Urinary bladder (tissue), 3 donors: ENCODE measurements at regions not wholly inside any gene's neighbourhood (a gene's known extent, or its start where the extent isn't known, plus 50 kb on each side); places are given as distances from the start of the nearest gene placed in this dataset.
"Not testable (repeated sequence)": the region's sequence is repeated elsewhere in the genome, so short reads cannot be mapped to it uniquely, and the experiment has no call there.

Experiments
- DNase-seq: peaks from one replicate; pipeline ENCODE4 v3.0.0-alpha.2; 2015; ENCODE audit errors: extremely low spot score
- H3K27ac ChIP-seq: one replicate; pipeline ENCODE4 v1.5.1; 2013; ENCODE audit warnings: low read depth, mild to moderate bottlenecking, moderate library complexity
- H3K36me3 ChIP-seq: one replicate; pipeline ENCODE4 v1.6.1; 2013; ENCODE audit warnings: mild to moderate bottlenecking, moderate library complexity; ENCODE audit not compliant: insufficient read depth
- H3K4me1 ChIP-seq: one replicate; pipeline ENCODE4 v1.6.1; 2013; ENCODE audit warnings: mild to moderate bottlenecking, moderate library complexity; ENCODE audit not compliant: insufficient read depth
- H3K4me3 ChIP-seq: one replicate; pipeline ENCODE4 v1.5.1; 2013; ENCODE audit warnings: low read depth, low read length
- WGBS: extraction: QIAGEN DNeasy Blood & Tissue Kit; methylation state at CpG from one replicate; pipeline ENCODE4 v1.1.7; 2013; 5-methylcytosine and 5-hydroxymethylcytosine counted together
- donor health status: healthy with polysubstance abuse.
- donor health status: healthy.

DNA sequence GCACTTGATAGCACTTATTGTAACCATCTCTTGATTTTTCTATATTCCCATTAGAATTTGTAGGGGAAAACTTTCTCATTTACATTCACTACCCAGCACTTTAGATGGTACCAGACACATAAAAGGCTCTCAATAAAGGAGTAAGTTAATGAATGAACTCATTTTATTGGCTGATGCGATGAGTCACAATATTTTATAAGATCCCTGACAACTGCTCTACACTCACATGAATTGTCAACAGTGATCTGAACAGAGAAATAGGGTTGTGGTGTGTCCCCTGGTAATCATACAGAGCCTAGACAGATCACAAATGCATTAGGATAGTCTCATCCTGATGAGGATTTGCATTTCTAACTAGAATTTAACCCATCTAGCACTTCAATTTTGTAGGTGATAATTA lies 567.6 kb upstream of the ARPP21 start:
- Histone ChIP-seq H3K27ac (no peak overlapping the region), H3K4me1 (no peaks in the 10 kb centered on the region), H3K36me3 (no peaks in the 10 kb centered on the region), H3K4me3 (no peak overlapping the region)
- WGBS = 66% methylated on average over 1 of the region's 1 CpG
- DNase-seq = no peak

DNA sequence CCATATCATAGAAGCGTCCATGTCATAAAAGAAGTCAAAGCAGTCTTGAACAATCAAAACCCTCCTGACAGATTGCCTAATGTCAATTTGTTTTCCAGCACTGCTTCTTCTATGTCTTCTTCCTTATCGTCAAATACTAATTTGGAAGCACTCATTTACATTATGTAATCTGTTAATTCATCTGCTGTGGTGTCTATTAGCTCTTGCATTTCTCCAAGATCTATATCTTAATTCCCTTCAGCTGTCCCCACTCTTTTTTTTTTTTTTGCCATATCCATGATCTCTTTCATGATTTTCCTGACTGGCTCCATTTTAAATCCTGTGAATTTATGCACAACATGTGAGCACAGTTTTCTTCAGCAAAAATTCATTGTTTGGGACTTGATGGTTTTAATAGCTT lies 560.5 kb upstream of the ARPP21 start:
- H3K36me3 ChIP-seq = no peaks in the 10 kb centered on the region
- H3K4me1 ChIP-seq = no peaks in the 10 kb centered on the region
- H3K27ac ChIP-seq = no peak overlapping the region
- H3K4me3 ChIP-seq = no peak overlapping the region
- no peak for DNase-seq
- 73% methylated on average over 2 of the region's 2 CpGs for WGBS

DNA sequence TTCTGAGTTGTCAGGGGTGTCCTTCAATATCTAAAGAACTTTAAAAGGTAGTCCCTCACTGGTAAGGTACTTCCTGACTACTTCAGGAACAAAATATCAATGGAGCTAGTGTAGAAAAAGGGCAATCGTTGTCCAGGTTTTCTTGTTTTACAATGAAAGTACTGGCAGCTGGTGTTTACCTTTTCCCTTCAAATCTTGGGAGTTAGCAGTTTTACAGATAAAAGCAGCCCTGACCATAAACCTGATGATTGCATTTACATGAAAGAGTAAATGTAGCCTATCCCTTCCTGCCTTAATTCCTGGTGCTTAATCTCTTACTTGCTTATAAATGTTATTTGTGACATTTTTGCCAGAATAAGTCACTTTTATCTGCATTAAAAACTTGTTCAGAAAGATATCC lies 559.9 kb upstream of the ARPP21 start:
- 15% methylated on average over 1 of the region's 1 CpG for WGBS
- H3K4me3 ChIP-seq = no peak overlapping the region
- no peaks in the 10 kb centered on the region for H3K4me1 ChIP-seq
- no peak for DNase-seq
- H3K36me3 ChIP-seq = no peaks in the 10 kb centered on the region
- H3K27ac ChIP-seq = no peak overlapping the region

DNA sequence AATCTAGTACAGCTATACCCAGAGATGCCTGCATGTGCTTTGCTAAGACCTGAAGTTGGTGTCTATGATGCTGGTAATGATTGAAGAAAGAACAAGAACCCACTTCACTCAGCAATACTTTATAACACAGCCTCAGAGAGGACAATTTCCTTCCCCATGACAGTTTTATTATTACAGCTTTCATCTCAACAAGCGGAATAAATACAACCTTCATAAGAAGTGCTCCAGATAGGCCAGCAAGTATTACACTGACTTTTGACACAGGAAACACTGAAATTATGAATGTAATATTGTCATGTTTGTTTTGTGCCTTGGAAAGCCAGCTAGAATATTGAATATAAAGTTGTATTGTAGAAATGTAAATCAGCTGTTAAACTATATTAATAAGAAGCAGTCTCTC lies 557.4 kb upstream of the ARPP21 start:
- Histone ChIP-seq H3K4me3 (no peak overlapping the region), H3K27ac (no peak overlapping the region), H3K36me3 (no peaks in the 10 kb centered on the region), H3K4me1 (no peaks in the 10 kb centered on the region)
- WGBS = 33% methylated on average over 1 of the region's 1 CpG
- DNase-seq = no peak

DNA sequence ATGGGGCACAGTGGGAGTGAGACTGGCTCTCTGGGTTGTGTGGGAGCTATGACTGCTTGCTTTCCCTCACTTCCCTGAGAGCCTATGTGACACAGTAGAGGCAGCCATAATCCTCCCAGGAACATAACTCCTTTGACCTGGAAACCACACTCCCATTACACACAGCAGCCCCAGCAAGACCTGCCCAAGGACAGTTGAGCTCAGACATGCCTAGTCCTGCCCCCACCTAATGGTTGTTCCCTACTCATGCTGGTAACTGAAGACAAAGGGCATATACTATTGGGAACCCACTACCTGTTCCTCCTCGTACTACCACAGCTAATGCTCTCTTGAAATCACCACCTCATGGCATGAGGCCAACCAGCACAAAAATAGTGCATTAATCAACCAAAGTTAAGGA lies 550.4 kb upstream of the ARPP21 start:
- H3K4me1 ChIP-seq = no peaks in the 10 kb centered on the region
- WGBS = 83% methylated on average over 1 of the region's 1 CpG
- no peak overlapping the region for H3K4me3 ChIP-seq
- H3K27ac ChIP-seq = no peak overlapping the region
- H3K36me3 ChIP-seq = no peaks in the 10 kb centered on the region
- no peak for DNase-seq

DNA sequence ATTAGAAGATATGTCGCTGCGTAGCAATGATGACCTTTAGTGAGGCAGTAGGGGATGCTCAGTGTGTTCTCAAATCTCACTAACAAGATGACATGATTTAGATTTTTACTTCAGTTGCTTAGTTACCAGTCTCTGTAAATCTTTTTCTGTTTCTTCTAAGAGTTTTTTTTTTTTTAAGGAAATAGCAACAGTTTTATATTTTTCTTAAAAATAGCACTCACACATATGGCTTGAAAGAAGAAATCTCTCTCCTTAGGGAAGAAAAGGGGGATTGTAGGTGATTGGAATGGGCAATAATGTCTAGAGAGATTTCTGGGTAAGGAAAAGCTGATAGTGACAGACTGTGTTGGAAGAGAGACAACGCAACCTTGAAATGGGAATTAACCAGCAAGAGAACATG lies 524.6 kb upstream of the ARPP21 start:
- Histone ChIP-seq H3K27ac (no peak overlapping the region), H3K4me1 (no peaks in the 10 kb centered on the region)
- 93% methylated on average over 3 of the region's 3 CpGs for WGBS

DNA sequence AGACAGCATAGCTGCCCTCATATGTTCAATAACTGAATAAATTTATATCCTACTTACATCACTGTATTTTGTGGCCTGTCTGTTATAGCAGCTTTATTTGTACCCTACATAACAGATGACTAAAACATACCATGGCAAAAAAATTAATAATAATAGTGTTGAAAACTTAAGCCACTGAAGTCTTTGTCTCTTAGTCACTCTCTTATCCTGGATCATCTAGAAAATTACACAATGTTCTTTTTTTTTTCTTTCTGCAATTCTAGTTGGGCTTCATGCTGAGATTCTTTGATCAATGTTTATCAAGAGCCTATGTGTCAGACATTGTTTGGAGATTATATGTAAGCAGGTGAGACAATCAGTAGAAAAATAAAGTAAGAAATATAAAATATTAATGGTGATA lies 519.3 kb upstream of the ARPP21 start:
- H3K27ac ChIP-seq = no peak overlapping the region
- no peaks in the 10 kb centered on the region for H3K36me3 ChIP-seq
- H3K4me3 ChIP-seq = no peak overlapping the region
- DNase-seq = no peak
- H3K4me1 ChIP-seq = no peaks in the 10 kb centered on the region

More for the DNA sequence above, 524.6 kb upstream of the ARPP21 start:
- H3K36me3 ChIP-seq = no peaks in the 10 kb centered on the region
- H3K4me3 ChIP-seq = no peak overlapping the region
- no peak for DNase-seq

DNA sequence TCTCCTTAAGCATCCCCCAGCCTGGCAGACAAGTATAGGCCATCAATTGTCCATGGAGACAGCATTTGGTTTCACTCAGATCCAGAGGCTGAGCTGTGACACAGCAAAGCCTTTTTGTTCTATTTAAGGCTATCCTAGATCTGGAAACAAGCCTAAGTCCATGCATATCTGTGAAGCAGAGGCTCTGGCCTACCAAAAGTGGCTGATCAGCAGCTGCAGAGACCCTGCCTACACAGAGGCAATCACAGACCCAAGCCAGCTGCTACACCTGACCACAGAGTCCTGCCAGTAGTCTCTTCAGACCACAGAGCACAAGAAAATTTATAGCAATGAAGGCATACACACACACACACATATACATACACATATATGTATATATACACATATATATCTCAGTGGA lies 501.7 kb upstream of the ARPP21 start:
- no peak overlapping the region for H3K27ac ChIP-seq
- no peak for DNase-seq
- no peak overlapping the region for H3K4me3 ChIP-seq
- no peaks in the 10 kb centered on the region for H3K4me1 ChIP-seq
- H3K36me3 ChIP-seq = no peaks in the 10 kb centered on the region

DNA sequence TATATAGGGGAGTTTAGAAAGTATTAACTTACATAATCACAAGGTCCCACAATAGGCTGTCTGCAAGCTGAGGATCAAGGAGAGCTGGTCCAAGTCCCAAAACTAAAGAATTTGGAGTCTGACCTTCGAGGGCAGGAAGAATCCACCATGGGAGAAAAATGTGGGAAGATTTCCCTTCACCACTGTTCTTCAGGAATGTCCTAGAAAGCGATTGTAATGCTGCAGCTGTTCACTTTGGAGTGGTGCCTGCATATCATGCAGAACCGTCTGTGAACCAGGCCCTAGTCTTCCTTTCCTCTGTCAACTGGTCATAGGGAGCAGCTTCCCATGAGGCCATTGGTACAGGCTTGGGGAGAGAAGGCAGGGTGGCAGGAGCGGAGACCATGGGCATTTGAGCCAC lies 497.9 kb upstream of the ARPP21 start:
- H3K4me3 ChIP-seq = no peak overlapping the region
- H3K27ac ChIP-seq = no peak overlapping the region
- H3K4me1 ChIP-seq = no peaks in the 10 kb centered on the region
- no peak for DNase-seq
- H3K36me3 ChIP-seq = no peaks in the 10 kb centered on the region
- WGBS = 74% methylated on average over 4 of the region's 4 CpGs

DNA sequence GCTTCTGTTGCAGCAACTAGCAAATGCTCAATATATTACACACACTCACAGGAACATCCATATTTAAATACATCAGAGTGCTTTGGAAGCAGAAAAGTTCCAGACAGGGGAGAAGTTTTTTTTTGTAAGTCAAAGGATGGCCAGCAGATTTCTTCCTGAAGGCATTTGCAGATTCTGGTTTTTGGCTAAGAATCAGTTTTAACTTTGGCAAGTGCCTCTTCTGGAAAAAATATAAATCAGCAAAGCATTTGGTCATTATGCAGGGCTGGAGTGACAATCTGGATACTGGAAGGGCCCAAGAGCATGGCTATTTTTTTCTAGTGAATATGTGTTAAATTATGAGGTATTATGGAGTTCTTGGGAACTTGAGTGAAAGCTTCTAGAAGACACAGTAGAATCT lies 495.3 kb upstream of the ARPP21 start:
- Histone ChIP-seq H3K4me1 (no peaks in the 10 kb centered on the region), H3K27ac (no peak overlapping the region), H3K36me3 (no peaks in the 10 kb centered on the region), H3K4me3 (no peak overlapping the region)
- no peak for DNase-seq

DNA sequence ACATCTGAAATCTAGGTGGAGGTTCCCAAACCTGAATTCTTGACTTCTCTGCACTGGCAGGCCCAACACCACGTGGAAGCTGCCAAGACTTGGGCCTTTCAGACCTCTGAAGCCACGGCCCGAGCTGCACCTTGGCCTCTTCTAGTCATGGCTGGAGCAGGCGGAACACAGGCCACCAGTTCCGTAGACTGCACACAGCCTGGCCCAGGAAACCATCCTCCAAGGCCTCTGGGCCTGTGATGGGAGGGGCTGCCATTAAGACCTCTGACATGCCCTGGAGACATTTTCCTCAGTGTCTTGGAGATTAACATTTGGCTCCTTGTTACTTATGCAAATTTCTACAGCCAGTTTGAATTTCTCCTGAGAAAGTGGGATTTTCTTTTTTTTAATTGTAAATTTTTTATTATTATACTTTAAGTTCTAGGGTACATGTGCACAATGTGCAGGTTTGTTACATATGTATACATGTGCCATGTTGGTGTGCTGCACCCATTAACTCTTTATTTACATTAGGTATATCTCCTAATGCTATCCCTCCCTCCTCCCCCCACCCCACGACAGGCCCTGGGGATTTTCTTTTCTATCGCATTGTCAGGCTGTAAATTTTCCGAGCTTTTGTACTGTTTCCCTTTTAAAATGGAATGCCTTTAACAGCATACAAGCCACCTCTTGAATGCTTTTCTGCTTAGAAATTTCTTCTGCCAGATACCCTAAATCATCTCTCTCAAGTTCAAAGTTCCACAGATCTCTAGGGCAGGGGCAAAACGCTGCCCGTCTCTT lies 492.9 kb upstream of the ARPP21 start:
- not testable (repeated sequence) for H3K4me3 ChIP-seq, H3K36me3 ChIP-seq, DNase-seq, H3K27ac ChIP-seq, H3K4me1 ChIP-seq
- WGBS = 63% methylated on average over 10 of the region's 10 CpGs

DNA sequence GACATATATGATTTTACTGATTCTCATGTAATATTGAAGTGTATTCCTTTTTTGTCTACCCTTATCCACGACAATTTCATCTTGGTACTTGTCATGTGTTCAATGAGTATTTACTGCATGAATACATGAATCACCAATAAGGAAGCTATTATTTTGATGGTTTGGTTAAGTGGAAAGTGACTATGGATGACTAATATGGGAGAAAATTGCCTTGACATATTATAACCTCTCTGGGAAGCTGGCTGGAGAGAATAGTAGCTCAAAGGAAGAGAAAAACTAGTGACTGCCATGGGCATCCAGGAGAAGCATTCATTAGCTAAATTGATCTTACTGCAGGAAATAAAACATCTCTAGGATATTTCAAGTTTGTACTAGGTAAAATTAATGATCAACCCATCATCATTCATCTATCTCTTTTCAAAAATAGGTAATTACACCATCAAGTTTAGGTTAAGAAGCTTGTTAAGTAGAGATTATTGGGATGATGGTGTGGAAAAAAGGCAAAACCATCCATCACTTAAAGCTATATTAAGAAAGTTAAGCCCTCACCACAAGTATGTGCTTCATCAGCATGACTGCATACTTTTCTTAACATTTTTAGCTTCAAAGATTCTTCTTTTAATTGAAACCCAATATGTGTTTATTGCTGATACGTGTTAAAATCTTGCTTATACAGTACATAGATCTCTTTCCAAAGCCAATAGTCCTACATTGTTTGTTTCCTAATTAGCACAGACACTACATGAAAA lies 455.2 kb upstream of the ARPP21 start:
- WGBS = 74% methylated on average over 2 of the region's 2 CpGs
- H3K36me3 ChIP-seq = no peaks in the 10 kb centered on the region
- H3K27ac ChIP-seq = no peak overlapping the region
- H3K4me3 ChIP-seq = no peak overlapping the region
- H3K4me1 ChIP-seq = no peaks in the 10 kb centered on the region
- no peak for DNase-seq

DNA sequence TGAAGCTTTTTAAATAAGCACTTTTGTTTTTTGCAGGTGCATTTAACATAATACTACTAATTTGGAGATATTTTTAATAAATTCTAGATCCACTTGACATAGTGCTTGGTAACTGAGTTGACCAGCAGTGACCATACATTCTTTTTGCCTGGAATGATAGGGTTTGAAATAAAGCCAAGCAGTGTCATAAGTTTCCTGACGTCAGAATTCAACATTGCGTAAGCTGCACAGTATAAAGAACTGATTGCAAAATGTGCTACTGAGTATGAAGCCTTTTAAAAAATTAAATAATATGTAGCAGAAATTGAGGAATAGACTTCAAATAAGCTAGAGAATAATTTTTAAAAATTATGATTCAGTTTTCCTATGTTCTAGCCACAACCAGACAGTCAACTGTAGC lies 454.6 kb upstream of the ARPP21 start:
- H3K4me3 ChIP-seq = no peak overlapping the region
- H3K4me1 ChIP-seq = no peaks in the 10 kb centered on the region
- H3K27ac ChIP-seq = no peak overlapping the region
- H3K36me3 ChIP-seq = no peaks in the 10 kb centered on the region
- no peak for DNase-seq
- 56% methylated on average over 2 of the region's 2 CpGs for WGBS

DNA sequence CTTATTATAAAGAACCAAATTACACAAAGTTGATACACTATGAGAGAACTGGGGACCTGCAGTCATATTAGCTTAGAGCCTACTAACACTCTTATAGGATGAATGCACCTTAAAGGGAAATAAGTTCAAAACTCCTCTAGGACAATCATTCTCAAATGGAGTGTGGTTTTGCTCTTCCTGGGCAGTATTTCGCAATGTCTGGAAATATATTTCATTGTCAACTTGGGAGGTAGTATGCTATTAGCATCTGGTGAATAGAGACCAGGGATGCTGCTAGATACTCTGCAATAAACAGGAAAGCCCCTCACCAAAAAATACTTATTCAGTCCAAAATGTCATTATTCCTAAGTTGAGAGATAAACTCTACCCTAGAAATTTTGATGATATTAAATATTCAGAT lies 451.4 kb upstream of the ARPP21 start:
- H3K27ac ChIP-seq = no peak overlapping the region
- no peak for DNase-seq
- 84% methylated on average over 1 of the region's 1 CpG for WGBS

More for the DNA sequence above, 451.4 kb upstream of the ARPP21 start:
- no peaks in the 10 kb centered on the region for H3K36me3 ChIP-seq
- H3K4me1 ChIP-seq = no peaks in the 10 kb centered on the region
- H3K4me3 ChIP-seq = no peak overlapping the region
